ENCODE measurements at regions not wholly inside any gene's neighbourhood (a gene's known extent, or its start where the extent isn't known, plus 50 kb on each side); places are given as distances from the start of the nearest gene placed in this dataset.
"Not testable (repeated sequence)": the region's sequence is repeated elsewhere in the genome, so short reads cannot be mapped to it uniquely, and the experiment has no call there.

DNA sequence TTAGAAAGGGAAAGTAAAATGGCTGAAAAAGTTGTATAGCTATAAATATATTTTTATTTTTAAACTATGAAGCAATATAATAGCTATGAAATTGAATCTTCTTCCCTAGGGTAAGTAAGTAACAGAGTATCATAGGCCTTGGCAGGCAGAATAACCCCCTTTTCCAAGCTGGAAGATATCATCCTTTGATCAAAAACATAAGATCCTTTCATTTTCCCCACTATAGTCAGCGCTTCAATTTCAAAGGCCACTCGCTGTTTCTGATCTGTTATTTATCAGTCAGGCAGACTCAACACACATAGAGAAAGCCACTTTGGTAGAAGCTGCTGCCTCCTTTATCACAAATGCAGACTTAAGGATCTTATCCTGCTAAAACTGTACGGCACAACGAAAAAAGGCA lies 74.0 kb upstream of the UBE2E2 start:
- no peak for DNase-seq (ENCODE audit: low read depth in 2 of 2)

DNA sequence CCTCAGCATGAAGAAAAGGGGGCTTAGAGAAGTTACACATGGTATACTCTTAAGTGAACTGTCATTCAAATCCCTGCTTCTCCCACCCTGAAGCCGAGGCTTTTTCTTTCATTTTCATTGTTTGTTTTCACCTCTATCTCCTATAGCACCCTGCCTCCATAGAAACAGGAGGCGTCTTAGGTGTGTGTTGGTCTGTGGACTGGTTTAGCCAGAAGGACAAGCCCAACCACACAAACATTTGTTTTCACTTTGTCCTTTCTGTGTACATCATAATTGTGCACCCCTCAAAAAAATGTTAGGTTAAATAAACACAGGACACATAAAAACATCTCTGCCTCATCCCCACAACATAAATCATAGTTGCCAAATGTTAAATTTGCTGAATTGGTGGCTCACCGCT lies 73.3 kb upstream of the UBE2E2 start:
- peak; percentile 26 to 48 for DNase-seq (ENCODE audit: low read depth in 2 of 2)

DNA sequence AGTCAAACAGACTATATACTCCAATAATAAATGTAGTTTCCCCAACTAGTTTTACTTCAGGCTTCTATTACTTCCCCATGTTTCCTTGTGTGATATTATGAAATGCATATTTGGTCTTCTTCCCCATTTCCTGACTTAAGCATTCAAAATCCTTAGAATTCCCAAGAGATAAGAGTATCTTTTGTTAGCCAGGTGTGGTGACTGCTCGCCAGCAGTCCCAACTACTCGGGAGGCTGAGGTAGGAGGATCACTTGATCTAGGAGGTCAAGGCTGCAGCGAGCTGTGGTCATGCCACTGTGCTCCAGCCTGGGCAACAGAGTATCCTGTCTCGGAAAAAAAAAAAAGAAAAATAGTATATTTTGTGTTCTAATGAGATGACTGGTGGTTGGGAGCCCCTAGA lies 72.7 kb upstream of the UBE2E2 start:
- DNase-seq (ENCODE audit: low read depth in 2 of 2) = no peak

DNA sequence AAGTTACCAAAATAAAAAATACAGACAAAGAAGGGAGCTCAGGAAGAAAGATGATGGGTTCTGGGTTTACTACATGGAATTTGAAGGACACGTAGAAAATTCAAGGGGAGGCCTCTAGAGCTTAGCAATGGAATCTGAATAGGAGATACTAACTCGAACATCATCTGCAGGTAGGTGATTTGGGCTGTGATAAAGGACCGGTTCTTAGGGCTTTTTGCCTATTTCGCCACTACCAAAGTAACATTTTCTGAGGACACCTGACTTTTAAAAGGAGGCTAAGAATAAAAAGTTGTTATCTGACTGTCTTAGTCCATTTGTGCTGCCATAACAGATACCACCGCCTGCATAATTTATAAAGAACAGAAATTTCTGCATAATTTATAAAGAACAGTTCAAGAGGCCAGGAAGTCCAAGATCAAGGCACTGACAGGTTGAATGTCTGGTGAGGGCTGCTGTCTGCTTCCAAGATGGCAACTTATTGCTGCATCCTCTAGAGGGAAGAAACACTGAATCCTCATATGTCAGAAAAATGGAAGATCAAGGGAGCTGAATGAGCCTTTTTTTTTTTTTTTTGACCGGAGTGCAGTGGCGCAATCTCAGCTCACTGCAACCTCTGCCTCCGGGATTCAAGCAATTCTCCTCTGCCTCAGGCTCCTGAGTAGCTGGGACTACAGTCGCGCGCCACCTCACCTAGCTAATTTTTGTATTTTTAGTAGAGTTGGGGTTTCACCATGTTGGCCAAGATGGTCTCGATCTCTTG lies 67.9 kb upstream of the UBE2E2 start:
- no peak for DNase-seq (ENCODE audit: low read depth in 2 of 2)

DNA sequence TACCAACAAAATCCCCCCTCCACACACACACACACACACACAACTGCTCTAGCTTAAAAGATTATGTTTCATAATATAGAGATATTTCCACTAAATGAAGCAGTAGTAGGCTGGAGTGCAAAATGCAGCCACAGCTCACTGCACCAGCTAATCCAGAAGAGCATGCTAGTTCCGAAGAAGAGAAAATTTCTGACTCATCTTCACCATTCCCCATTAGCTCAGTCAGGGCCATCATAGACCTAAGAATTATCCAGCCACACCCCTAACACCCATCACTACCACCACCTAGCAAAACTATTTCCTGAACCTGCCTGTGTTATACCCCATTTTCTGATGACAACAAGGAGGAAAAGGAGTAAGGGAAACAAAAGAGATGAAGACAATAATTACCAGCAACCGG lies 67.1 kb upstream of the UBE2E2 start:
- no peak for DNase-seq (ENCODE audit: low read depth in 2 of 2)

DNA sequence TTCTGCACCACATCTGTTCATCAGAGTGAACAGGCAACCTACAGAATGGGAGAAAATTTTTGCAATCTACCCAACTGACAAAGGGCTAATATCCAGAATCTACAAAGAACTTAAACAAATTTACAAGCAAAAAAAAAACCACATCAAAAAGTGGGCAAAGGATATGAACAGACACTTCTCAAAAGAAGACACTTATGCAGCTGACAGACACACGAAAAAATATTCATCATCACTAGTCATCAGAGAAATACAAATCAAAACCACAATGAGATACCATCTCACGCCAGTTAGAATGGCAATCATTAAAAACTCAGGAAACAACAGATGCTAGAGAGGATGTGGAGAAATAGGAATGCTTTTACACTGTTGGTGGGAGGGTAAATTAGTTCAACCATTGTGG lies 59.1 kb upstream of the UBE2E2 start:
- not testable (repeated sequence) for DNase-seq (ENCODE audit: low read depth in 2 of 2)

DNA sequence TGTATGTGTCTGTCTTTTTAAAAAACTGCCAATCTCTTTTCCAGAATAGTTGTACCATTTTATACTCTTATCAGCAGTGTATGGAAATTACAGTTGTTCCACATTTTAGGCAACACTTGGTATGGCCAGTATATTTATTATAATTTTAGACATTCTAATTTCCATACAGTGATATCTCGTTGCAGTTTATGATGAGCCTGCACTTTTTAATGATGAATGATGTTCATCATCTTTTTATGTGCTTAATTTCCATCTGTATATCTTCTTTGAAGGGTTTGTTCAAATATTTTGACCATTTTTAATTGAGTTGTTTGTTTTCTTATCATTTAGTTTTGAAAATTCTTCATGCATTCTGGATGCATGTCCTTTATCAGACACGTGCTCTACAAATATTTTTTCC lies 57.0 kb upstream of the UBE2E2 start:
- no peak for DNase-seq (ENCODE audit: low read depth in 2 of 2)

DNA sequence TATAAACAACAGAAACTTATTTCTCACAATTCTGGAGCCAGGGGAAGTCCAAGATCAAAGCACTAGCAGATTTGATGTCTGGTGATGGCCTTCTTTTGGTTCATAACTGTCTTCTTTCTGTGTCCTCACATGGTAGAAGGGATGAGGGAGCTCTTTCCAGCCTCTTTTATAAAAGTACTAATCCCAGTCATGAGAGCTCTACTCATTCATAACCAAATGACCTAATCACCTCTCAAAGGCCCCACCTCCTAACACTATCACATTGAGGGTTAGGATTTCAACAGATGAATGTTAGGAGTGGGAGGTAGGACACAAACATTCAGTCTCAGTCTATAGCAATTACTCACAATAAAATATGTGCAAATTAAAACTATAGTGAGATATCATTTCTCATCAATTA lies 50.1 kb upstream of the UBE2E2 start:
- no peak for DNase-seq (ENCODE audit: low read depth in 2 of 2)
